Glutamatergic neuron (in vitro differentiated cells): ENCODE measurements at regions not wholly inside any gene's neighbourhood (a gene's known extent, or its start where the extent isn't known, plus 50 kb on each side); places are given as distances from the start of the nearest gene placed in this dataset.
"Not testable (repeated sequence)": the region's sequence is repeated elsewhere in the genome, so short reads cannot be mapped to it uniquely, and the experiment has no call there.

Experiments
- DNase-seq: peaks from one replicate; pipeline ENCODE4 v3.0.0; 2022
- H3K27ac Mint-ChIP-seq: one replicate; pipeline ENCODE4 v1.8.0; 2020; ENCODE audit warnings: mild to moderate bottlenecking, mixed read lengths, inconsistent platforms; ENCODE audit not compliant: unreplicated experiment
- H3K27me3 Mint-ChIP-seq: one replicate; pipeline ENCODE4 v1.8.0; 2020; ENCODE audit warnings: mild to moderate bottlenecking, moderate library complexity, mixed read lengths, inconsistent platforms; ENCODE audit not compliant: unreplicated experiment
- H3K36me3 Mint-ChIP-seq: one replicate; pipeline ENCODE4 v1.8.0; 2020; ENCODE audit warnings: mild to moderate bottlenecking, mixed read lengths, inconsistent platforms; ENCODE audit not compliant: unreplicated experiment
- H3K4me1 Mint-ChIP-seq: one replicate; pipeline ENCODE4 v1.8.0; 2020; ENCODE audit warnings: mild to moderate bottlenecking, low read depth, mixed read lengths, inconsistent platforms; ENCODE audit not compliant: unreplicated experiment
- H3K4me3 Mint-ChIP-seq: one replicate; pipeline ENCODE4 v1.8.0; 2020; ENCODE audit warnings: mild to moderate bottlenecking, mixed read lengths, inconsistent platforms; ENCODE audit not compliant: unreplicated experiment
- H3K9me3 Mint-ChIP-seq: one replicate; pipeline ENCODE4 v1.8.0; 2020; ENCODE audit warnings: mild to moderate bottlenecking, moderate library complexity, mixed read lengths, inconsistent platforms; ENCODE audit not compliant: unreplicated experiment
- TF ChIP-seq, protein P1 (sequence below): fragments of 200-600 bp; sonication (generic); IDR thresholded peaks from one replicate; pipeline ENCODE4 v1.5.0; 2021; ENCODE audit not compliant: partially characterized antibody, unreplicated experiment

- Mint-ChIP-seq H3K36me3 (peaks cover 10% of the 10 kb centered on the region), H3K4me3 (no peak overlapping the region), H3K4me1 (no peaks in the 10 kb centered on the region), H3K9me3 (peaks cover 4% of the 10 kb centered on the region), H3K27ac (no peak overlapping the region), H3K27me3 (no peaks in the 10 kb centered on the region)
- TF ChIP-seq, protein P1, sequence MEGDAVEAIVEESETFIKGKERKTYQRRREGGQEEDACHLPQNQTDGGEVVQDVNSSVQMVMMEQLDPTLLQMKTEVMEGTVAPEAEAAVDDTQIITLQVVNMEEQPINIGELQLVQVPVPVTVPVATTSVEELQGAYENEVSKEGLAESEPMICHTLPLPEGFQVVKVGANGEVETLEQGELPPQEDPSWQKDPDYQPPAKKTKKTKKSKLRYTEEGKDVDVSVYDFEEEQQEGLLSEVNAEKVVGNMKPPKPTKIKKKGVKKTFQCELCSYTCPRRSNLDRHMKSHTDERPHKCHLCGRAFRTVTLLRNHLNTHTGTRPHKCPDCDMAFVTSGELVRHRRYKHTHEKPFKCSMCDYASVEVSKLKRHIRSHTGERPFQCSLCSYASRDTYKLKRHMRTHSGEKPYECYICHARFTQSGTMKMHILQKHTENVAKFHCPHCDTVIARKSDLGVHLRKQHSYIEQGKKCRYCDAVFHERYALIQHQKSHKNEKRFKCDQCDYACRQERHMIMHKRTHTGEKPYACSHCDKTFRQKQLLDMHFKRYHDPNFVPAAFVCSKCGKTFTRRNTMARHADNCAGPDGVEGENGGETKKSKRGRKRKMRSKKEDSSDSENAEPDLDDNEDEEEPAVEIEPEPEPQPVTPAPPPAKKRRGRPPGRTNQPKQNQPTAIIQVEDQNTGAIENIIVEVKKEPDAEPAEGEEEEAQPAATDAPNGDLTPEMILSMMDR = no peak
- DNase-seq = no peak
These were observed 72.7 kb downstream of the SOX9 start for GRCh38 chr17:72193391-72194106.

DNA sequence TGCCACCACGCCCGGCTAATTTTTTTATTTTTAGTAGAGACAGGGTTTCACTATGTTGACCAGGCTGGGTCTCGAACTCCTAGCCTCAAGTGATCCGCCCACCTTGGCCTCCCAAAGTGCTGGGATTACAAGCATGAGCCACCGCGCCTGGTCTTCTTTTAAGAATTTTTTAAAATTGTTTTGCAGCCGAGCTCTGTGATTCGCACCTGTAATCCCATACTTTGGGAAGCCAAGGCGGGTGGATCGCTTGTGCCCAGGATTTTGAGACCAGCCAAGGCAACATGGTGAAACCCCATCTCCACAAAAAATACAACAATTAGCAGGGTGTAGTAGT, 73.3 kb downstream of the SOX9 start:
- H3K27me3 Mint-ChIP-seq, H3K4me3 Mint-ChIP-seq, DNase-seq, H3K9me3 Mint-ChIP-seq, H3K4me1 Mint-ChIP-seq, H3K27ac Mint-ChIP-seq: not testable (repeated sequence)
- peaks cover 11% of the 10 kb centered on the region for H3K36me3 Mint-ChIP-seq

DNA sequence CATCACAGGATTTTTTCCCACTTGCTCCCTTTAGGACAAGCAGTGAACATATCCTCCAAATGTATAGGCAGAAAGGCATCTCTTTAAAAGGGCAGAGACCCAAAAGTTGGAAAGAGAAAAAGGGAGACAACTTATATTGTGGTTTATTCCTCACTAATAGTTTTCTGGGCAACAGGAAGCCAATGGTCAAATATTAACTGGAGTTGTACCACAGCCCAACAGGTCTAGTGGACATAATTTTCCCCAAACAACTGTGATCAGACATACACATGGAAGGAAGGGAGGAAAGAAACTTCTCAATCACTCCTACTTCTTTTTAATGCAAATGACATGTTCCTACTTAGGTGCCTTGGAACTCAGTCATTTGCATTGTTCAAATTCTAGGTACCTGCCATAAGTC, 78.4 kb downstream of the SOX9 start:
- Mint-ChIP-seq H3K4me1 (peaks cover under 1% of the 10 kb centered on the region), H3K9me3 (peaks cover 5% of the 10 kb centered on the region), H3K27me3 (peaks cover 4% of the 10 kb centered on the region), H3K27ac (no peak overlapping the region), H3K4me3 (no peak overlapping the region), H3K36me3 (peaks cover 14% of the 10 kb centered on the region)
- TF ChIP-seq, protein P1 = no peak
- no peak for DNase-seq

DNA sequence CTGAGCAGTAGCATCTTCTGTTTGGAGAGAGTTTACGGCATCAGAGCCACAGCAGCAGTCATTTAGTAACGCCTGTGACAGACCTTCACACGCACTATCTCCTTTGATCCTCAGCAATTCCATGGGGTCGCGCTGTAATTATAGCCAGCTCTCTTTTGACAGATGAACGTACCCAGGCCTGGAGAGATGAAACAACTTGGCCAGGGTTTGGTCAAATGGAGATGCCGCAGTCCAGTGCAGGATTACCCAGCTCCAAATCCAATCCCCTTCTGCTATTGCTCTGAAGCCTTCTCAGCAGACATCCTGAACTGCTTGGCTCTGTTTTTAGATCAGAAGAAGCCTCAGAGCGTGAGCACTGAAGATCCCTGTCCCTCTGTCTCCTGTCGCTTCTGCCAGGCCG, 83.9 kb downstream of the SOX9 start:
- H3K4me3 Mint-ChIP-seq = no peak overlapping the region
- no peak overlapping the region for H3K27ac Mint-ChIP-seq
- DNase-seq = no peak
- H3K36me3 Mint-ChIP-seq = peaks cover 4% of the 10 kb centered on the region
- peaks cover 2% of the 10 kb centered on the region for H3K4me1 Mint-ChIP-seq
- peaks cover 4% of the 10 kb centered on the region for H3K27me3 Mint-ChIP-seq
- TF ChIP-seq, protein P1 = no peak
- H3K9me3 Mint-ChIP-seq = peaks cover 5% of the 10 kb centered on the region

- H3K9me3 Mint-ChIP-seq = peaks cover 5% of the 10 kb centered on the region
- H3K36me3 Mint-ChIP-seq = peaks cover 4% of the 10 kb centered on the region
- H3K4me3 Mint-ChIP-seq = peak overlapping the region; percentile 18
- no peak overlapping the region for H3K27ac Mint-ChIP-seq
- peaks cover 4% of the 10 kb centered on the region for H3K27me3 Mint-ChIP-seq
- TF ChIP-seq, protein P1 = no peak
- DNase-seq = peak; percentile 46
- peaks cover 2% of the 10 kb centered on the region for H3K4me1 Mint-ChIP-seq
These were observed 84.5 kb downstream of the SOX9 start for GRCh38 chr17:72205357-72205756.
